ENCODE measurements at regions not wholly inside any gene's neighbourhood (a gene's known extent, or its start where the extent isn't known, plus 50 kb on each side); places are given as distances from the start of the nearest gene placed in this dataset.

DNA sequence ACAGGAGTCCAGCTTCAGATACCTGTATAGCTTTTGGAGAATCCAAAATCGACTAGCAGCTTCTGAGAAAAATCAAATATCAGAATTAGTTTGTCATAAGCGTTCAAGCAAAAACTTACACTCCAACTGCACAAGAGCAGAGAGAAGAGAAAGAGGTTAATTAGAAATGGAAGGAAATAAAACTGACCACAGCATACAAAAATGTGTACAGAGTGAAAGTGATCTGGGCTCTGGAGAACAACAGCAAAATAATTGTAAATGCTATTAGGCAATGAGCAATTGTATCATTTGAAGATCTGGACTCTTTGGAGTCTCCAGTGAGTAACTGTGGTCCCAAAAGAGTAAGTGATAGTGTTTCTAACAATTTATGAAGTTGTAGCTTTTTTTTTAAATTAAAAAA is 867.3 kb downstream of the TRIB2 start:
- no peak for TF ChIP-seq POLR2AphosphoS2 (conservative IDR thresholded peaks at IDR 0.05; ENCODE audit: low read length)
- TF ChIP-seq EP300 (IDR thresholded peaks at IDR 0.05) = no peak
- TF ChIP-seq, protein P1, sequence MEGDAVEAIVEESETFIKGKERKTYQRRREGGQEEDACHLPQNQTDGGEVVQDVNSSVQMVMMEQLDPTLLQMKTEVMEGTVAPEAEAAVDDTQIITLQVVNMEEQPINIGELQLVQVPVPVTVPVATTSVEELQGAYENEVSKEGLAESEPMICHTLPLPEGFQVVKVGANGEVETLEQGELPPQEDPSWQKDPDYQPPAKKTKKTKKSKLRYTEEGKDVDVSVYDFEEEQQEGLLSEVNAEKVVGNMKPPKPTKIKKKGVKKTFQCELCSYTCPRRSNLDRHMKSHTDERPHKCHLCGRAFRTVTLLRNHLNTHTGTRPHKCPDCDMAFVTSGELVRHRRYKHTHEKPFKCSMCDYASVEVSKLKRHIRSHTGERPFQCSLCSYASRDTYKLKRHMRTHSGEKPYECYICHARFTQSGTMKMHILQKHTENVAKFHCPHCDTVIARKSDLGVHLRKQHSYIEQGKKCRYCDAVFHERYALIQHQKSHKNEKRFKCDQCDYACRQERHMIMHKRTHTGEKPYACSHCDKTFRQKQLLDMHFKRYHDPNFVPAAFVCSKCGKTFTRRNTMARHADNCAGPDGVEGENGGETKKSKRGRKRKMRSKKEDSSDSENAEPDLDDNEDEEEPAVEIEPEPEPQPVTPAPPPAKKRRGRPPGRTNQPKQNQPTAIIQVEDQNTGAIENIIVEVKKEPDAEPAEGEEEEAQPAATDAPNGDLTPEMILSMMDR (IDR thresholded peaks at IDR 0.05) = no peak
- no peak for TF ChIP-seq ZC3H11A (IDR thresholded peaks at IDR 0.05)
- TF ChIP-seq KDM5A (IDR thresholded peaks at IDR 0.05) = no peak
- TF ChIP-seq FOSB (CRISPR knock-in tag; IDR thresholded peaks at IDR 0.05) = no peak
- no peak for TF ChIP-seq MYC (IDR thresholded peaks at IDR 0.05; ENCODE audit: borderline replicate concordance, low read length)

All from A549 (cell line).